Omental fat pad (tissue), 3 donors: ENCODE measurements at regions not wholly inside any gene's neighbourhood (a gene's known extent, or its start where the extent isn't known, plus 50 kb on each side); places are given as distances from the start of the nearest gene placed in this dataset.

ENCODE experiments used
- ATAC-seq: fragments of 150-250 bp; one replicate; pipeline ENCODE4 v1.9.1; 2016; ENCODE audit warnings: mild to moderate bottlenecking, moderate library complexity; ENCODE audit not compliant: low FRiP score
- DNase-seq: peaks from one replicate; pipeline ENCODE4 v3.0.0-alpha.2; 2019; ENCODE audit warnings: low spot score
- CTCF ChIP-seq, 3 donors: fragments of 450-650 bp; IDR thresholded peaks; one replicate each; pipeline ENCODE4 v1.5.1; 2016 to 2017; ENCODE audit warnings: antibody characterized with exemption in 3 of 3, mild to moderate bottlenecking in 3 of 3, moderate library complexity in 2 of 3

- TF ChIP-seq CTCF (IDR thresholded peaks at IDR 0.05) = no peak
- ATAC-seq (peak; percentile 89), DNase-seq (no peak)
Measured at GRCh38 chr1:232221802-232222499, 408.0 kb downstream of the SIPA1L2 start.

GRCh38 chr1:232218955-232219865 lies 410.7 kb downstream of the SIPA1L2 start:
- TF ChIP-seq CTCF (IDR thresholded peaks at IDR 0.05) = no peak
- no peak for DNase-seq
- ATAC-seq = no peak

GRCh38 chr1:232213928-232214327 lies 416.0 kb downstream of the SIPA1L2 start:
- no peak for ATAC-seq
- no peak for DNase-seq
- no peak for TF ChIP-seq CTCF (IDR thresholded peaks at IDR 0.05)

GRCh38 chr1:232212253-232212652 lies 417.7 kb downstream of the SIPA1L2 start:
- ATAC-seq (no peak), DNase-seq (no peak)
- TF ChIP-seq CTCF (IDR thresholded peaks at IDR 0.05) = no peak

DNA sequence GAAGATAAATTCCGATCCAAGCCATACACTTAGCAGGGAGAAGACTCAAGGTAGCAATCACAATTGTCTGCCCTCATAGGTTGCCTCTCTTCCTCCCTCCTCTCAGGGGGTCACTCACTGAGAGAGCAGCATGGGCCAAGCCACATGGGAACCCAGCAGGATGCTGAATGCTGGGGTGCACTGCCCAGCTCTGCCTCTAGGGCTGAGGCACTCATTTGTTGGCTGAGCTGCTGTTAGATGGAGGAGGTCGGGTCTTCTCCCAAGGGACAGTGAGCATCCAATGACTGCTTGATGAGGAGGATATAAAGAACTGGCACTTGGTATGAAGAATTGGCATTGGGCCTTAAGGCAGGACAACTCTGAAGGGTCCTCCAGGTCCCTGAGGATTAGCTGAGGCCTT lies 418.8 kb downstream of the SIPA1L2 start:
- TF ChIP-seq CTCF (IDR thresholded peaks at IDR 0.05) = no peak
- DNase-seq = no peak
- ATAC-seq = no peak

- ATAC-seq (no peak), DNase-seq (no peak)
- TF ChIP-seq CTCF (IDR thresholded peaks at IDR 0.05) = no peak
Measured at GRCh38 chr1:232209357-232209756, 420.6 kb downstream of the SIPA1L2 start.
